H1 (cell line): ENCODE measurements at regions not wholly inside any gene's neighbourhood (a gene's known extent, or its start where the extent isn't known, plus 50 kb on each side); places are given as distances from the start of the nearest gene placed in this dataset.
A peak's percentile ranks its signal among the peaks of the same experiment; 100 is the strongest.

ENCODE experiments used
- CTCF ChIA-PET: fragments of 300-600 bp; sonication (Branson Sonifier 250); formaldehyde crosslinking; loops from one replicate; lab custom pipeline; 2021; ENCODE audit not compliant: partially characterized antibody; lab: Charles Lee
- POLR2A ChIA-PET: fragments of 300-600 bp; sonication (Branson Sonifier 250); formaldehyde crosslinking; loops from one replicate; lab custom pipeline; 2021; ENCODE audit warnings: inconsistent platforms; ENCODE audit not compliant: partially characterized antibody; lab: Charles Lee
- DNase-seq, 2 experiments: peaks; one replicate each; pipeline versions ENCODE4 v3.0.0 to v3.0.0-alpha.2; 2010 to 2022; ENCODE audit warnings: low spot score in 2 of 2, low read depth in 1 of 2, mixed read lengths in 1 of 2
- FAIRE-seq: peaks from 2 replicates; lab custom pipeline; 2011; peaks lifted over from hg19 to GRCh38; lab: Jason Lieb, UNC
- H2AFZ ChIP-seq: 2 replicates; pipeline ENCODE4 v1.8.1; 2012; ENCODE audit warnings: low read length, inconsistent platforms
- H2AK5ac ChIP-seq: 2 replicates; pipeline ENCODE4 v1.6.1; 2013; ENCODE audit warnings: low read depth, low read length
- H2BK120ac ChIP-seq: replicated peaks from 2 replicates; pipeline ENCODE3; 2013; ENCODE audit warnings: low read depth, low read length, inconsistent platforms
- H2BK12ac ChIP-seq: 2 replicates; pipeline ENCODE4 v1.6.1; 2013; ENCODE audit warnings: low read depth, low read length
- H2BK15ac ChIP-seq: 2 replicates; pipeline ENCODE4 v1.6.1; 2013; ENCODE audit warnings: low read length
- H2BK20ac ChIP-seq: 2 replicates; pipeline ENCODE4 v1.6.1; 2013; ENCODE audit warnings: low read length
- H2BK5ac ChIP-seq: 2 replicates; pipeline ENCODE4 v1.6.1; 2013; ENCODE audit warnings: low read depth, low read length
- H3K14ac ChIP-seq: 2 replicates; pipeline ENCODE4 v1.6.1; 2013; ENCODE audit warnings: inconsistent platforms; ENCODE audit not compliant: insufficient read length
- H3K18ac ChIP-seq: 2 replicates; pipeline ENCODE4 v1.6.1; 2013; ENCODE audit warnings: low read length; ENCODE audit errors: extremely low read depth
- H3K23ac ChIP-seq: 2 replicates; pipeline ENCODE4 v1.6.1; 2013; ENCODE audit warnings: inconsistent platforms; ENCODE audit not compliant: insufficient read length
- H3K23me2 ChIP-seq: 2 replicates; pipeline ENCODE4 v1.6.1; 2013; ENCODE audit warnings: low read depth, low read length
- H3K27ac ChIP-seq: 2 replicates; pipeline ENCODE4 v1.6.1; 2011; ENCODE audit warnings: low read depth, low read length, inconsistent platforms
- H3K27me3 ChIP-seq, 4 experiments: replicated peaks in 1 of 4; 1 replicate in 1 of 4; 2 replicates in 3 of 4; pipeline versions ENCODE4 v1.6.1 to v1.8.1; 2011 to 2013; ENCODE audit warnings: low read length in 3 of 4, mild to moderate bottlenecking in 3 of 4, inconsistent platforms in 2 of 4, mixed read lengths in 2 of 4, moderate library complexity in 1 of 4; ENCODE audit not compliant: control insufficient read depth in 3 of 4, insufficient read depth in 3 of 4; ENCODE audit errors: extremely low read depth in 1 of 4
- H3K36me3 ChIP-seq, 4 experiments: 2 replicates each; pipeline versions ENCODE4 v1.6.1 to v1.8.1; 2011 to 2013; ENCODE audit warnings: mild to moderate bottlenecking in 4 of 4, low read length in 3 of 4, moderate library complexity in 2 of 4, control low read depth in 1 of 4, inconsistent platforms in 1 of 4; ENCODE audit not compliant: insufficient read depth in 4 of 4, control insufficient read depth in 2 of 4
- H3K4ac ChIP-seq: replicated peaks from 2 replicates; pipeline ENCODE3; 2013; ENCODE audit warnings: low read length, low read depth, mixed read lengths, inconsistent platforms; ENCODE audit not compliant: insufficient read length
- H3K4me1 ChIP-seq, 4 experiments: replicated peaks in 1 of 4; 1 replicate in 1 of 4; 2 replicates in 3 of 4; pipeline versions ENCODE4 v1.6.1 to v1.8.1; 2011 to 2013; ENCODE audit warnings: low read length in 3 of 4, inconsistent platforms in 2 of 4, mixed read lengths in 1 of 4; ENCODE audit not compliant: insufficient read depth in 4 of 4, control insufficient read depth in 3 of 4
- H3K4me2 ChIP-seq, 2 experiments: 2 replicates each; pipeline versions ENCODE4 v1.6.1 to v1.8.1; 2011 to 2013; ENCODE audit warnings: low read depth in 2 of 2, low read length in 2 of 2, control low read depth in 1 of 2, inconsistent platforms in 1 of 2, mild to moderate bottlenecking in 1 of 2; ENCODE audit not compliant: insufficient read depth in 1 of 2
- H3K4me3 ChIP-seq, 4 experiments: fragments of 200-600, 300-600 bp in 1 of 4; sonication (generic), shearing (Covaris generic), sonication (Bioruptor Twin) in 1 of 4; 2 replicates each; pipeline versions ENCODE4 v1.5.1 to v1.8.1; 2011 to 2016; ENCODE audit warnings: low read length in 4 of 4, low read depth in 3 of 4, control low read depth in 2 of 4, inconsistent platforms in 2 of 4, mild to moderate bottlenecking in 2 of 4, mixed read lengths in 1 of 4, moderate library complexity in 1 of 4; ENCODE audit not compliant: insufficient read depth in 2 of 4; ENCODE audit errors: extremely low read depth in 1 of 4
- H3K56ac ChIP-seq: replicated peaks from 2 replicates; pipeline ENCODE3; 2013; ENCODE audit warnings: low read depth, mild to moderate bottlenecking, mixed read lengths, low read length, inconsistent platforms; ENCODE audit not compliant: insufficient read length
- H3K79me1 ChIP-seq: 2 replicates; pipeline ENCODE4 v1.6.1; 2013; ENCODE audit warnings: low read depth, low read length, control low read depth
- H3K79me2 ChIP-seq, 2 experiments: 2 replicates each; pipeline versions ENCODE4 v1.6.1 to v1.8.1; 2012 to 2013; ENCODE audit warnings: low read length in 2 of 2, mild to moderate bottlenecking in 2 of 2, inconsistent platforms in 1 of 2; ENCODE audit not compliant: insufficient read depth in 2 of 2, control insufficient read depth in 1 of 2
- H3K9ac ChIP-seq, 4 experiments: replicated peaks in 1 of 4; 1 replicate in 1 of 4; 2 replicates in 3 of 4; pipeline versions ENCODE4 v1.6.1 to v1.8.1; 2011 to 2013; ENCODE audit warnings: low read depth in 3 of 4, low read length in 3 of 4, control low read depth in 2 of 4, mild to moderate bottlenecking in 2 of 4, moderate library complexity in 2 of 4, inconsistent platforms in 1 of 4; ENCODE audit errors: extremely low read depth in 1 of 4
- H3K9me3 ChIP-seq, 2 experiments: 2 replicates each; pipeline versions ENCODE4 v1.6.1 to v1.8.1; 2012 to 2013; ENCODE audit warnings: mild to moderate bottlenecking in 2 of 2, moderate library complexity in 2 of 2, control low read depth in 1 of 2, inconsistent platforms in 1 of 2, low read depth in 1 of 2, low read length in 1 of 2, mixed read lengths in 1 of 2; ENCODE audit not compliant: insufficient read depth in 2 of 2
- H4K20me1 ChIP-seq, 2 experiments: replicated peaks in 1 of 2; 2 replicates each; pipeline versions ENCODE3 to v1.8.1; 2011 to 2013; ENCODE audit warnings: inconsistent platforms in 2 of 2, low read length in 2 of 2, mild to moderate bottlenecking in 1 of 2; ENCODE audit not compliant: insufficient read depth in 2 of 2, control insufficient read depth in 1 of 2
- H4K5ac ChIP-seq: 2 replicates; pipeline ENCODE4 v1.6.1; 2013; ENCODE audit warnings: low read length, low read depth, mixed read lengths, inconsistent platforms; ENCODE audit not compliant: insufficient read length
- H4K8ac ChIP-seq: 2 replicates; pipeline ENCODE4 v1.8.0; 2013; ENCODE audit warnings: mild to moderate bottlenecking, moderate library complexity, low read length, inconsistent platforms; ENCODE audit not compliant: insufficient read depth; ENCODE audit errors: extremely low read depth
- H4K91ac ChIP-seq: replicated peaks from 2 replicates; pipeline ENCODE3; 2013; ENCODE audit warnings: low read length, mixed read lengths, inconsistent platforms; ENCODE audit not compliant: insufficient read length
- RAD21 ChIP-seq, 2 experiments: IDR thresholded peaks in 1 of 2; conservative IDR thresholded peaks in 1 of 2; 2 replicates each; pipeline ENCODE4 v1.6.1; 2011; ENCODE audit warnings: low read depth in 2 of 2, low read length in 2 of 2, improper control_type of control experiment in 1 of 2, inconsistent platforms in 1 of 2, mild to moderate bottlenecking in 1 of 2, moderate library complexity in 1 of 2
- SP1 ChIP-seq: IDR thresholded peaks from 2 replicates; pipeline ENCODE4 v1.6.1; 2011; ENCODE audit warnings: low read depth, low read length
- WGBS, 2 experiments: shearing (Covaris generic) in 1 of 2; methylation state at CpG; one replicate each; pipeline versions ENCODE4 v1.1.6 to v1.1.7; 2013 to 2015; ENCODE audit warnings: low lambda C conversion rate in 2 of 2, mixed read lengths in 2 of 2, inconsistent platforms in 1 of 2, low coverage in 1 of 2, missing lambda C conversion rate in 1 of 2; ENCODE audit not compliant: insufficient replicate concordance in 2 of 2, insufficient coverage in 1 of 2, insufficient read length in 1 of 2; ENCODE audit errors: extremely low coverage in 1 of 2, missing lambda C conversion rate in 1 of 2; 5-methylcytosine and 5-hydroxymethylcytosine counted together

- Histone ChIP-seq H2AFZ (no peak overlapping the region), H3K4ac (peak overlapping the region; percentile 53), H3K9ac (no peak overlapping the region), H3K14ac (no peak overlapping the region), H4K20me1 (no peaks in the 10 kb centered on the region), H2BK15ac (no peak overlapping the region), H3K23me2 (no peaks in the 10 kb centered on the region), H3K18ac (no peak overlapping the region), H2BK5ac (peak overlapping the region; percentile 60; the same call in 1 of the 2 replicates), H3K4me2 (no peak overlapping the region), H3K56ac (no peak overlapping the region), H3K79me1 (no peaks in the 10 kb centered on the region; the same call in 1 of the 2 replicates), H2BK20ac (peak overlapping the region; percentile 82), H3K27ac (no peak overlapping the region), H4K8ac (no peak overlapping the region), H4K91ac (no peak overlapping the region), H2BK12ac (peak overlapping the region; percentile 55; the same call in 1 of the 2 replicates), H3K36me3 (no peaks in the 10 kb centered on the region), H3K79me2 (no peaks in the 10 kb centered on the region), H4K5ac (no peak overlapping the region), H3K27me3 (peaks cover 0 to 4% (median 0%) of the 10 kb centered on the region in 4 experiments; a peak in 5 of 7 replicates), H3K4me1 (peaks cover 15 to 36% (median 24%) of the 10 kb centered on the region in 4 experiments), H3K4me3 (no peak overlapping the region), H3K23ac (no peak overlapping the region), H2AK5ac (peak overlapping the region; percentile 91; the same call in 1 of the 2 replicates), H2BK120ac (no peak overlapping the region), H3K9me3 (no peaks in the 10 kb centered on the region)
- FAIRE-seq = no peak
- TF ChIP-seq SP1 = no peak
- TF ChIP-seq RAD21 (IDR thresholded peaks at IDR 0.05 in 1 of 2, conservative IDR thresholded peaks at IDR 0.05 in 1 of 2; ENCODE audit: low read depth in 2 of 2, low read length in 2 of 2) = no peak
- CTCF ChIA-PET = interaction anchor here (0.6 kb wide), 1 partner anchor 666 kb away, joined by 3 read pairs; no protein-coding TSS in a partner anchor
- POLR2A ChIA-PET = no interaction called here
- peak in 1 of 2 experiments; percentile 32 for DNase-seq
- 86% methylated on average over 11 of the region's 12 CpGs; no CpG with 5 or more reads in 1 of the 2 experiments for WGBS, 2 experiments
Measured at GRCh38 chr22:48373626-48374173, 1454.0 kb downstream of the BRD1 start.
